GM19463 (cell line): ENCODE measurements at regions not wholly inside any gene's neighbourhood (a gene's known extent, or its start where the extent isn't known, plus 50 kb on each side); places are given as distances from the start of the nearest gene placed in this dataset.

Experiments used
- ATAC-seq: cut with Tn5 transposase; IDR thresholded peaks from one replicate; pipeline ENCODE4 v1.9.1; 2021; ENCODE audit warnings: mild to moderate bottlenecking, moderate library complexity; ENCODE audit not compliant: unreplicated experiment

GRCh38 chr9:81490605-81491331, 198.6 kb downstream of the TLE1 start:
- ATAC-seq, result no peak

GRCh38 chr9:81489046-81489445, 200.3 kb downstream of the TLE1 start:
- ATAC-seq, result no peak

- no peak for ATAC-seq
Observed at GRCh38 chr9:81480828-81481604, 208.3 kb downstream of the TLE1 start.

- no peak for ATAC-seq
Observed at GRCh38 chr9:81479573-81479972, 209.8 kb downstream of the TLE1 start.

- no peak for ATAC-seq
Observed at GRCh38 chr9:81477669-81478068, 211.7 kb downstream of the TLE1 start.

GRCh38 chr9:81476813-81477490, 212.4 kb downstream of the TLE1 start:
- no peak for ATAC-seq

GRCh38 chr9:81474792-81475191, 214.6 kb downstream of the TLE1 start:
- no peak for ATAC-seq

GRCh38 chr9:81474125-81474524, 215.2 kb downstream of the TLE1 start:
- ATAC-seq, result no peak

- no peak for ATAC-seq
Observed at GRCh38 chr9:81473708-81474107, 215.6 kb downstream of the TLE1 start.

GRCh38 chr9:81473206-81473605, 216.1 kb downstream of the TLE1 start:
- no peak for ATAC-seq

GRCh38 chr9:81472701-81473100, 216.6 kb downstream of the TLE1 start:
- no peak for ATAC-seq

- ATAC-seq, result no peak
Observed at GRCh38 chr9:81470864-81471263, 218.5 kb downstream of the TLE1 start.

- ATAC-seq, result no peak
Observed at GRCh38 chr9:81468084-81468595, 221.2 kb downstream of the TLE1 start.

- ATAC-seq, result no peak
Observed at GRCh38 chr9:81466981-81467380, 222.4 kb downstream of the TLE1 start.

- no peak for ATAC-seq
Observed at GRCh38 chr9:81465468-81466011, 223.8 kb downstream of the TLE1 start.

GRCh38 chr9:81462801-81463200, 226.5 kb downstream of the TLE1 start:
- ATAC-seq, result no peak

GRCh38 chr9:81461196-81461595, 228.2 kb downstream of the TLE1 start:
- ATAC-seq, result no peak

GRCh38 chr9:81460693-81461092, 228.7 kb downstream of the TLE1 start:
- no peak for ATAC-seq

GRCh38 chr9:81459591-81459990, 229.8 kb downstream of the TLE1 start:
- ATAC-seq, result no peak

- no peak for ATAC-seq
Observed at GRCh38 chr9:81456431-81457006, 232.8 kb downstream of the TLE1 start.
